Caco-2 (cell line): ENCODE measurements at regions not wholly inside any gene's neighbourhood (a gene's known extent, or its start where the extent isn't known, plus 50 kb on each side); places are given as distances from the start of the nearest gene placed in this dataset.

ENCODE experiments used
- BruUV-seq: library from RNA; stranded (reverse); fragments of 400-500 nt; replicated peaks from 2 replicates; lab custom pipeline; 2021; lab: Mats Ljungman, UMichigan
- CTCF ChIA-PET: fragments of 300-600 bp; sonication (Branson Sonifier 250); formaldehyde crosslinking; loops from one replicate; lab custom pipeline; 2022; ENCODE audit warnings: antibody characterized with exemption; lab: Charles Lee
- POLR2A ChIA-PET: fragments of 300-600 bp; sonication (Branson Sonifier 250); formaldehyde crosslinking; loops from one replicate; lab custom pipeline; 2022; ENCODE audit warnings: antibody characterized with exemption; lab: Charles Lee
- DNase-seq, 2 experiments: peaks; one replicate each; pipeline versions ENCODE4 v3.0.0 to v3.0.0-alpha.2; 2020 to 2022
- H3K27me3 ChIP-seq: replicated peaks from 2 replicates; pipeline ENCODE4 v1.6.0; 2011; ENCODE audit warnings: low read length; ENCODE audit not compliant: control insufficient read depth, insufficient read depth
- H3K36me3 ChIP-seq: 2 replicates; pipeline ENCODE4 v1.5.1; 2011; ENCODE audit warnings: low read length; ENCODE audit not compliant: control insufficient read depth, insufficient read depth
- H3K4me1 ChIP-seq: fragments of 250-450 bp; sonication (Bioruptor Pico); 2 replicates; pipeline ENCODE4 v1.5.1; 2020; ENCODE audit warnings: mild to moderate bottlenecking
- H3K4me3 ChIP-seq: 2 replicates; pipeline ENCODE4 v1.5.1; 2011; ENCODE audit warnings: low read depth, mild to moderate bottlenecking, control low read depth, low read length
- H3K9me3 ChIP-seq: fragments of 250-450 bp; sonication (Bioruptor Pico); 2 replicates; pipeline ENCODE4 v1.5.1; 2020; ENCODE audit warnings: mild to moderate bottlenecking, moderate library complexity
- H3K27ac Mint-ChIP-seq: one replicate; pipeline ENCODE4 v1.8.0; 2022; ENCODE audit warnings: mixed read lengths; ENCODE audit not compliant: unreplicated experiment
- H3K27me3 Mint-ChIP-seq: one replicate; pipeline ENCODE4 v1.8.0; 2022; ENCODE audit warnings: mixed read lengths; ENCODE audit not compliant: insufficient read depth, unreplicated experiment
- H3K36me3 Mint-ChIP-seq: one replicate; pipeline ENCODE4 v1.8.0; 2022; ENCODE audit warnings: mild to moderate bottlenecking, mixed read lengths; ENCODE audit not compliant: insufficient read depth, unreplicated experiment
- H3K4me1 Mint-ChIP-seq: one replicate; pipeline ENCODE4 v1.8.0; 2022; ENCODE audit warnings: low read depth, mixed read lengths; ENCODE audit not compliant: unreplicated experiment
- H3K4me3 Mint-ChIP-seq: one replicate; pipeline ENCODE4 v1.8.0; 2022; ENCODE audit warnings: mild to moderate bottlenecking, moderate library complexity, mixed read lengths; ENCODE audit not compliant: unreplicated experiment
- H3K9me3 Mint-ChIP-seq: one replicate; pipeline ENCODE4 v1.8.0; 2022; ENCODE audit warnings: mixed read lengths; ENCODE audit not compliant: unreplicated experiment
- intact Hi-C: fragments of 100-400 bp; cut with micrococcal nuclease; formaldehyde crosslinking; loops from one replicate; pipeline ENCODE4 v1.10.0; 2022; ENCODE audit not compliant: unreplicated experiment
- TF ChIP-seq, protein P1 (sequence below), 2 experiments: fragments of 200-600 bp in 1 of 2; IDR thresholded peaks; 1 replicate in 1 of 2; 2 replicates in 1 of 2; pipeline versions ENCODE4 v1.5.1 to v1.8.0; 2011 to 2022; ENCODE audit warnings: antibody characterized with exemption in 1 of 2, control low read depth in 1 of 2, inconsistent platforms in 1 of 2, low read depth in 1 of 2, low read length in 1 of 2, mild to moderate bottlenecking in 1 of 2, moderate library complexity in 1 of 2; ENCODE audit not compliant: insufficient read depth in 1 of 2, severe bottlenecking in 1 of 2, unreplicated experiment in 1 of 2

DNA sequence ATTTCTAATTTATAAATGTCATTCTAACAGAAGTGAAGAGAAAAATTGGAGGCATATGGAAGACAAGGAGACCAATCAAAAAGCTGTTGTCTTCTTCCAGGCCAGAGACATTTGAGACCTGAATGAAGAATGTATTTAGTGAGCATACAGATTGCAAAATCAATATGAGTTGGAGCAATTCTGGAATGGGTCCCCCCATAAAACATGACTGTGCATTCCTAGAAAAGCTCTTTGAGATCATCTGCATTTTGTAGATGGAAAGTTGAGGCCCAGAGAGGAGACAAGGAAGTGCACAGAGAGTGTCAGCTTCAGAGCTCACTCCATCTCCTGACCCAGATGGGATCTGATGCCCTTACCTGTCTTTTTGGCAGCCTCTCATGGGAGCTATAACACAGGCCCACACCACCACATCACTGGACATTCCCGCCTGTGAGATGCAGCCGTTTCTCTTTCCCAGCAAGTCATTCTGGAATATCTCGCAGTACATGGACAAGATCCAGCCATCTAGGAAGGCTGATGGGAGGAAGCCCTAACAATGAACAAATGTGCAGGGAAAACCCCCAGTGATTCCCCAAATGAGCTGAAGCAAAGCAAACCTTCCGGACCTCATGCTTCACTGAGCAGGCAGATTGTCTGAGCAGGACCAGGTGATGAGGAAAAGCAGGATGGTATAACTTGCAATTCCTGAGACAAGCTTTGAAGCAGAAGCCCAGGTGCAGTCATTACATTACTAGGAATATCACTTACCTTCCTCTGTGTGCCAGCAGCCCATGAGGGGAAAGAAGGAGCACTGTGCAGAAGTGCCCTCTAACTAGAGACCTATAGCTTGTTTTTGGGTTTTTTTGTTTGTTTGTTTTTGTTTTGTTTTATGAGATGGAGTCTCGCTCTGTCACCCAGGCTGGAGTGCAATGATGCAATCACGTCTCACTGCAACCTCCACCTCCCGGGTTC lies 445.6 kb downstream of the PLPP3 start:
- TF ChIP-seq, protein P1, sequence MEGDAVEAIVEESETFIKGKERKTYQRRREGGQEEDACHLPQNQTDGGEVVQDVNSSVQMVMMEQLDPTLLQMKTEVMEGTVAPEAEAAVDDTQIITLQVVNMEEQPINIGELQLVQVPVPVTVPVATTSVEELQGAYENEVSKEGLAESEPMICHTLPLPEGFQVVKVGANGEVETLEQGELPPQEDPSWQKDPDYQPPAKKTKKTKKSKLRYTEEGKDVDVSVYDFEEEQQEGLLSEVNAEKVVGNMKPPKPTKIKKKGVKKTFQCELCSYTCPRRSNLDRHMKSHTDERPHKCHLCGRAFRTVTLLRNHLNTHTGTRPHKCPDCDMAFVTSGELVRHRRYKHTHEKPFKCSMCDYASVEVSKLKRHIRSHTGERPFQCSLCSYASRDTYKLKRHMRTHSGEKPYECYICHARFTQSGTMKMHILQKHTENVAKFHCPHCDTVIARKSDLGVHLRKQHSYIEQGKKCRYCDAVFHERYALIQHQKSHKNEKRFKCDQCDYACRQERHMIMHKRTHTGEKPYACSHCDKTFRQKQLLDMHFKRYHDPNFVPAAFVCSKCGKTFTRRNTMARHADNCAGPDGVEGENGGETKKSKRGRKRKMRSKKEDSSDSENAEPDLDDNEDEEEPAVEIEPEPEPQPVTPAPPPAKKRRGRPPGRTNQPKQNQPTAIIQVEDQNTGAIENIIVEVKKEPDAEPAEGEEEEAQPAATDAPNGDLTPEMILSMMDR (IDR thresholded peaks at IDR 0.05; ENCODE audit: insufficient read depth in 1 of 2, low read depth in 1 of 2, low read length in 1 of 2, severe bottlenecking in 1 of 2, unreplicated experiment in 1 of 2) = no peak
- ChIA-PET POLR2A (no interaction called here), CTCF (no interaction called here)
- no peak for DNase-seq
- Mint-ChIP-seq H3K27me3 (no peaks in the 10 kb centered on the region), H3K4me1 (no peaks in the 10 kb centered on the region), H3K27ac (no peak overlapping the region), H3K36me3 (no peaks in the 10 kb centered on the region), H3K4me3 (no peak overlapping the region), H3K9me3 (no peaks in the 10 kb centered on the region)
- intact Hi-C loops = no loop called here
- Histone ChIP-seq H3K4me1 (no peaks in the 10 kb centered on the region), H3K4me3 (no peak overlapping the region), H3K36me3 (no peaks in the 10 kb centered on the region), H3K27me3 (no peaks in the 10 kb centered on the region), H3K9me3 (no peaks in the 10 kb centered on the region)
- no TSS peak for BruUV-seq

DNA sequence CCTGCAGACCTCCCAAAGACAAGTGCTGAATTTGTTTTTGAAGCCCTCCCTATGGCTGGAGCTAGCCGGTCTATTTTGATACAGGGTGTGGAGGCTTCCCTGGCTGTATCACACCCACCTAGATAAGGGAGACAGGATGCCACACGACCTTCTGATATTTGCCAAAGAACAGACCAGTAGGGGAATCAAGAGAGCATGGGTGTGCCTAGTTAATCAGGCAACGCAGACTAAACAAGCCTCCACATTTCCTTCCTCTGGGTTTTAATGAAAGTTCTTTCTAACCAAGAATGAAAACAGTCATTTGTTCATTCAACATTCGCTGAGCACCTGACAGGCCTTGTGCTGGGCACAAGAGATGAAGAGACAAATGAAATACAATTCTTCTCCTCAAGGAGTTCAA lies 446.8 kb downstream of the PLPP3 start:
- POLR2A ChIA-PET = no interaction called here
- no peaks in the 10 kb centered on the region for H3K9me3 Mint-ChIP-seq
- TF ChIP-seq, protein P1 (IDR thresholded peaks at IDR 0.05; ENCODE audit: insufficient read depth in 1 of 2, low read depth in 1 of 2, low read length in 1 of 2, severe bottlenecking in 1 of 2, unreplicated experiment in 1 of 2) = no peak
- H3K27me3 Mint-ChIP-seq = no peaks in the 10 kb centered on the region
- no peaks in the 10 kb centered on the region for H3K36me3 ChIP-seq
- no peak overlapping the region for H3K4me3 ChIP-seq
- no peaks in the 10 kb centered on the region for H3K4me1 Mint-ChIP-seq
- no peaks in the 10 kb centered on the region for H3K9me3 ChIP-seq
- BruUV-seq = no TSS peak
- no peaks in the 10 kb centered on the region for H3K27me3 ChIP-seq
- no peak overlapping the region for H3K27ac Mint-ChIP-seq
- DNase-seq = no peak
- intact Hi-C loops = no loop called here
- CTCF ChIA-PET = no interaction called here
- no peaks in the 10 kb centered on the region for H3K4me1 ChIP-seq
- no peak overlapping the region for H3K4me3 Mint-ChIP-seq
- H3K36me3 Mint-ChIP-seq = no peaks in the 10 kb centered on the region

DNA sequence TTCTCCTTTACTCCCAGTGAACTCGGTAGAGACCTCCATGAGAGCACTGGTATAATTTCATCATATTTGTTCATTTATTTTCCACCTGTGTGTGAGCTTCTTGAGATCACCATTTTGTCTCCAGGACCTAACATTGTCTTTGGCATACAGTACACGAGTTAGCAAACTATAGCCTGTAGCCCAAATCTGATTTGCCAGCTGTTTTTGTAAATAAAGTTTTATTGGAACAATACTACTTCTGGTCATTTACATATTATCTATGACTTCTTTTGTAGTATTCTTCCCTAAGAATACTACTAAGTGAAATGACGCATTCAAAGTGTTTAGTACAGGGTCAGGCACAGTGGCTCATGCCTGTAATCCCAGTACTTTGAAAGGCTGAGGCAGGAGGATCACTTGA lies 449.5 kb downstream of the PLPP3 start:
- no TSS peak for BruUV-seq
- intact Hi-C loops = no loop called here

More for the DNA sequence above, 449.5 kb downstream of the PLPP3 start:
- ChIA-PET POLR2A (no interaction called here), CTCF (no interaction called here)
- TF ChIP-seq, protein P1 (IDR thresholded peaks at IDR 0.05; ENCODE audit: insufficient read depth in 1 of 2, low read depth in 1 of 2, low read length in 1 of 2, severe bottlenecking in 1 of 2, unreplicated experiment in 1 of 2) = no peak
- H3K9me3 ChIP-seq = no peaks in the 10 kb centered on the region
- Mint-ChIP-seq H3K4me1 (no peaks in the 10 kb centered on the region), H3K9me3 (no peaks in the 10 kb centered on the region), H3K27me3 (no peaks in the 10 kb centered on the region), H3K36me3 (no peaks in the 10 kb centered on the region), H3K27ac (no peak overlapping the region), H3K4me3 (no peak overlapping the region)
- DNase-seq = no peak
- H3K4me3 ChIP-seq = no peak overlapping the region
- H3K27me3 ChIP-seq = no peaks in the 10 kb centered on the region
- no peaks in the 10 kb centered on the region for H3K4me1 ChIP-seq
- no peaks in the 10 kb centered on the region for H3K36me3 ChIP-seq
